Erythroblast (primary cell): ENCODE measurements at regions not wholly inside any gene's neighbourhood (a gene's known extent, or its start where the extent isn't known, plus 50 kb on each side); places are given as distances from the start of the nearest gene placed in this dataset.

Source experiments
- GATA1 ChIP-seq: IDR thresholded peaks from 2 replicates; pipeline ENCODE4 v1.6.1; 2011; ENCODE audit warnings: low read depth, mild to moderate bottlenecking, control low read depth, low read length, moderate library complexity
- POLR2A ChIP-seq: IDR thresholded peaks from 2 replicates; pipeline ENCODE4 v1.6.1; 2011; ENCODE audit warnings: mild to moderate bottlenecking, low read length

GRCh38 chr5:97436405-97436804 lies 253.4 kb upstream of the RIOK2 start:
- TF ChIP-seq POLR2A (no peak), GATA1 (no peak)
